C4-2B (cell line): ENCODE measurements at regions not wholly inside any gene's neighbourhood (a gene's known extent, or its start where the extent isn't known, plus 50 kb on each side); places are given as distances from the start of the nearest gene placed in this dataset.

Experiments
- ZFX ChIP-seq: fragments of 450-650 bp; IDR thresholded peaks from 2 replicates; pipeline ENCODE4 v1.6.1; 2017
- TF ChIP-seq, protein P1 (sequence below): fragments of 450-650 bp; conservative IDR thresholded peaks from 2 replicates; pipeline ENCODE4 v1.5.1; 2017; ENCODE audit warnings: mild to moderate bottlenecking

DNA sequence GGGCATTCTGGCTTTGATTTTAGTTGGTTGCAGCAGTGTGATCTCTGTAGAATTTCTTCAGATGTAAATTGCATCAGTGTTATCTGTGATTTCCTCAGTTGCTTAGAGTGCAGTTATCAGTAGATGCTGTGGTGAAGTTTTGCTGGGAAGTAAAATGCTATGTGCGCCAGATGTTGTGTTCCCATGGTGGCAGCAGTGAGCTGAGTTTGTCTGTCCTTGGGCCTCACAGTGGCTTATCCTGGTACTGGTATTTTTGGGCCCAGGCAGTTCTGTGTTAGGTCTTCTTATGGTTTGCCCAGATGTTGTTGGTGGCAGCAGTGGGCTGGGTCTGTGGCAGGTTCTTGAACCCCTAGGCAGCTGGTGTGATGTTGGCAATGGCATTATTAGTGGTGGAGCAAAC lies 1242.1 kb downstream of the PLA2G4A start:
- TF ChIP-seq, protein P1, sequence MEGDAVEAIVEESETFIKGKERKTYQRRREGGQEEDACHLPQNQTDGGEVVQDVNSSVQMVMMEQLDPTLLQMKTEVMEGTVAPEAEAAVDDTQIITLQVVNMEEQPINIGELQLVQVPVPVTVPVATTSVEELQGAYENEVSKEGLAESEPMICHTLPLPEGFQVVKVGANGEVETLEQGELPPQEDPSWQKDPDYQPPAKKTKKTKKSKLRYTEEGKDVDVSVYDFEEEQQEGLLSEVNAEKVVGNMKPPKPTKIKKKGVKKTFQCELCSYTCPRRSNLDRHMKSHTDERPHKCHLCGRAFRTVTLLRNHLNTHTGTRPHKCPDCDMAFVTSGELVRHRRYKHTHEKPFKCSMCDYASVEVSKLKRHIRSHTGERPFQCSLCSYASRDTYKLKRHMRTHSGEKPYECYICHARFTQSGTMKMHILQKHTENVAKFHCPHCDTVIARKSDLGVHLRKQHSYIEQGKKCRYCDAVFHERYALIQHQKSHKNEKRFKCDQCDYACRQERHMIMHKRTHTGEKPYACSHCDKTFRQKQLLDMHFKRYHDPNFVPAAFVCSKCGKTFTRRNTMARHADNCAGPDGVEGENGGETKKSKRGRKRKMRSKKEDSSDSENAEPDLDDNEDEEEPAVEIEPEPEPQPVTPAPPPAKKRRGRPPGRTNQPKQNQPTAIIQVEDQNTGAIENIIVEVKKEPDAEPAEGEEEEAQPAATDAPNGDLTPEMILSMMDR, result peak; percentile 21; the same call in 1 of the 2 replicates
- no peak for TF ChIP-seq ZFX
